MM.1S (cell line): ENCODE measurements at regions not wholly inside any gene's neighbourhood (a gene's known extent, or its start where the extent isn't known, plus 50 kb on each side); places are given as distances from the start of the nearest gene placed in this dataset.

Experiments used
- DNase-seq: peaks from one replicate; pipeline ENCODE4 v3.0.0-alpha.2; 2015
- H2AFZ ChIP-seq: fragments of 300-600 bp; sonication (generic); 2 replicates; pipeline ENCODE4 v1.6.0; 2016; ENCODE audit warnings: antibody characterized with exemption, low read length
- H3F3A ChIP-seq: fragments of 300-600 bp; sonication (generic); 2 replicates; pipeline ENCODE4 v1.6.1; 2016; ENCODE audit warnings: mild to moderate bottlenecking, antibody characterized with exemption, low read length, moderate library complexity, mixed read lengths; ENCODE audit not compliant: insufficient read depth
- H3K27ac ChIP-seq: fragments of 300-600 bp; sonication (generic); 2 replicates; pipeline ENCODE4 v1.5.1; 2016; ENCODE audit warnings: mild to moderate bottlenecking, low read length
- H3K27me3 ChIP-seq: fragments of 300-600 bp; sonication (generic); replicated peaks from 2 replicates; pipeline ENCODE4 v1.6.0; 2016; ENCODE audit warnings: low read length; ENCODE audit not compliant: insufficient read depth
- H3K36me3 ChIP-seq: fragments of 300-600 bp; sonication (generic); replicated peaks from 2 replicates; pipeline ENCODE4 v1.6.1; 2016; ENCODE audit warnings: mild to moderate bottlenecking, low read length, mixed read lengths; ENCODE audit not compliant: insufficient read depth
- H3K4me1 ChIP-seq: fragments of 300-600 bp; sonication (generic); 2 replicates; pipeline ENCODE4 v1.6.1; 2016; ENCODE audit warnings: low read length, mixed read lengths
- H3K4me2 ChIP-seq: fragments of 300-600 bp; sonication (generic); 2 replicates; pipeline ENCODE4 v1.6.0; 2016; ENCODE audit warnings: low read depth, low read length
- H3K4me3 ChIP-seq: fragments of 300-600 bp; sonication (generic); 2 replicates; pipeline ENCODE4 v1.5.1; 2016; ENCODE audit warnings: low read length, mixed read lengths
- H3K79me2 ChIP-seq: fragments of 300-600 bp; sonication (generic); 2 replicates; pipeline ENCODE4 v1.6.1; 2016; ENCODE audit warnings: mixed run types, low read length, mixed read lengths
- H3K9ac ChIP-seq: fragments of 300-600 bp; sonication (generic); 2 replicates; pipeline ENCODE4 v1.6.1; 2016; ENCODE audit warnings: low read length, mixed read lengths
- H3K9me2 ChIP-seq: fragments of 300-600 bp; sonication (generic); replicated peaks from 2 replicates; pipeline ENCODE4 v1.6.1; 2016; ENCODE audit warnings: mild to moderate bottlenecking, low read length, mixed read lengths; ENCODE audit not compliant: insufficient read depth
- H3K9me3 ChIP-seq: fragments of 300-600 bp; sonication (generic); replicated peaks from 2 replicates; pipeline ENCODE4 v1.6.1; 2016; ENCODE audit warnings: mild to moderate bottlenecking, low read length, mixed read lengths; ENCODE audit not compliant: insufficient read depth
- H4K20me1 ChIP-seq: fragments of 300-600 bp; sonication (generic); 2 replicates; pipeline ENCODE4 v1.6.1; 2016; ENCODE audit warnings: mild to moderate bottlenecking, low read length, moderate library complexity, mixed read lengths; ENCODE audit not compliant: insufficient read depth
- EZH2 ChIP-seq: fragments of 300-600 bp; sonication (generic); optimal IDR thresholded peaks from 2 replicates; pipeline ENCODE3; 2017; ENCODE audit warnings: low read depth, mild to moderate bottlenecking, antibody characterized with exemption, low read length, mixed read lengths
- EZH2phosphoT487 ChIP-seq: fragments of 300-600 bp; sonication (generic); IDR thresholded peaks from 2 replicates; pipeline ENCODE4 v1.6.1; 2018; ENCODE audit warnings: antibody characterized with exemption, low read length
- TF ChIP-seq, protein P1 (sequence below): fragments of 300-600 bp; sonication (generic); IDR thresholded peaks from 2 replicates; pipeline ENCODE4 v1.5.1; 2016; ENCODE audit warnings: antibody characterized with exemption, low read length, mixed read lengths

DNA sequence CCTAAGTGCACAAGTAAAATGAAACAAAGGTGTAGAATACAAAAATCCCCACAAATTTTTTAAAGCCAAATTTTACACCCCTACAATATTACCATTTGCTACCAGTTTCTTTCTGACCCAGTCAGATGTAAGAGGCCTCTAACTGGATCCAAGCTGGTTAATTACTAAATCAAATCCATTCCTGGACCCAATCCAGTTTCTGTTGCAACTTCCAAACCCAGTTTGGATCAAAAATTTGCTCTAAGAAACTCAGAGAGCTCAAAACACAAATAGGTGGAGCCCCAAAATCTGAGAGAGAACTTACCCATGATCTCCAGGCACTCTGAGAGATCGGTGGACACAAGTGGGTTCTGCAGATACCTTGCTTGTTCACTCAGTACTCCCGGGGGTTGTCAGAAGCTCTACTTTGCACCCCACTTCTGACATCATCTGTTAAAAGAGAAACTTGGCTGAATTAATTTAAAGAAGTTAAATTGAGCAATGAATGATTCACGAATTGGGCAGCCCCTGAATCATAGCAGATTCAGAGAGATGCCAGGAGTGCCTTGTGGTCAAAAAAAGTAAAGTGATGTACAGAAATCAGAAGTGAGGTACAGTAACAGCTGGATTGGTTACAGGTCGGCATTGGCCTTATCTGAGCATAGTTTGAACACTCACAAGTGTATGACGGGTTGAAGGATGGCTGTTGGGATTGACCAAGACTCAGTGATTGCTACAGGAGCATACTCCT lies 448.0 kb downstream of the KCNT2 start:
- H2AFZ ChIP-seq = no peak overlapping the region; the same call in 1 of the 2 replicates
- no peak overlapping the region for H3K27ac ChIP-seq
- no peak for TF ChIP-seq EZH2phosphoT487
- TF ChIP-seq, protein P1, sequence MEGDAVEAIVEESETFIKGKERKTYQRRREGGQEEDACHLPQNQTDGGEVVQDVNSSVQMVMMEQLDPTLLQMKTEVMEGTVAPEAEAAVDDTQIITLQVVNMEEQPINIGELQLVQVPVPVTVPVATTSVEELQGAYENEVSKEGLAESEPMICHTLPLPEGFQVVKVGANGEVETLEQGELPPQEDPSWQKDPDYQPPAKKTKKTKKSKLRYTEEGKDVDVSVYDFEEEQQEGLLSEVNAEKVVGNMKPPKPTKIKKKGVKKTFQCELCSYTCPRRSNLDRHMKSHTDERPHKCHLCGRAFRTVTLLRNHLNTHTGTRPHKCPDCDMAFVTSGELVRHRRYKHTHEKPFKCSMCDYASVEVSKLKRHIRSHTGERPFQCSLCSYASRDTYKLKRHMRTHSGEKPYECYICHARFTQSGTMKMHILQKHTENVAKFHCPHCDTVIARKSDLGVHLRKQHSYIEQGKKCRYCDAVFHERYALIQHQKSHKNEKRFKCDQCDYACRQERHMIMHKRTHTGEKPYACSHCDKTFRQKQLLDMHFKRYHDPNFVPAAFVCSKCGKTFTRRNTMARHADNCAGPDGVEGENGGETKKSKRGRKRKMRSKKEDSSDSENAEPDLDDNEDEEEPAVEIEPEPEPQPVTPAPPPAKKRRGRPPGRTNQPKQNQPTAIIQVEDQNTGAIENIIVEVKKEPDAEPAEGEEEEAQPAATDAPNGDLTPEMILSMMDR = no peak
- TF ChIP-seq EZH2 = no peak
- no peak overlapping the region for H3K4me2 ChIP-seq
- H3K27me3 ChIP-seq = no peaks in the 10 kb centered on the region
- no peaks in the 10 kb centered on the region for H3K36me3 ChIP-seq
- H3K4me1 ChIP-seq = no peaks in the 10 kb centered on the region
- H3F3A ChIP-seq = no peaks in the 10 kb centered on the region
- H3K9ac ChIP-seq = no peak overlapping the region
- no peaks in the 10 kb centered on the region for H3K79me2 ChIP-seq
- H3K4me3 ChIP-seq = no peak overlapping the region
- DNase-seq = no peak
- H4K20me1 ChIP-seq = no peaks in the 10 kb centered on the region
- no peaks in the 10 kb centered on the region for H3K9me3 ChIP-seq
- no peaks in the 10 kb centered on the region for H3K9me2 ChIP-seq

DNA sequence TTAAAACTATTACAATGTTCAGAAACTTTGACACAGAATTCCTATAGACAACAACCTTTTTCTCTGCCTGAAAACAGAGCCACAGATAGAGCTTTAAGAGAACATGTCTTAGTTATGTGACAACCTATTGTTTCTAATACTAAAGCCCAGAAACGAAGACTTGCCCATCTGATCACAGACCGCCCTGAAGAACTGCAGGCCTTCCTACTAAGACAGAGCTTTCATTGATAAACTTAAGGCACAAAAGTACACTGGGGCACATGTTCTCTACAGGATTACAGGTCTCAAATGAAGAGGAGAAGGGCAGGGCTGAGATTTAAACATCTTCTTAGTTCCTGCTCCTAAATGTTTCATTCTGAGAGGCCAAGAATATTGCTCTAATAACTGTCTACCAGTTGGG lies 452.7 kb downstream of the KCNT2 start:
- H3K27ac ChIP-seq = no peak overlapping the region
- H3K9me3 ChIP-seq = no peaks in the 10 kb centered on the region
- no peak for TF ChIP-seq EZH2phosphoT487
- no peak for TF ChIP-seq EZH2
- TF ChIP-seq, protein P1 = no peak
- no peaks in the 10 kb centered on the region for H3K9me2 ChIP-seq
- no peak overlapping the region for H3K4me3 ChIP-seq
- no peaks in the 10 kb centered on the region for H3K27me3 ChIP-seq
- no peaks in the 10 kb centered on the region for H4K20me1 ChIP-seq
- H3K9ac ChIP-seq = no peak overlapping the region
- H2AFZ ChIP-seq = no peak overlapping the region
- no peak for DNase-seq
- no peaks in the 10 kb centered on the region for H3K79me2 ChIP-seq
- no peaks in the 10 kb centered on the region for H3F3A ChIP-seq
- H3K4me1 ChIP-seq = no peaks in the 10 kb centered on the region
- H3K4me2 ChIP-seq = no peak overlapping the region
- H3K36me3 ChIP-seq = no peaks in the 10 kb centered on the region

DNA sequence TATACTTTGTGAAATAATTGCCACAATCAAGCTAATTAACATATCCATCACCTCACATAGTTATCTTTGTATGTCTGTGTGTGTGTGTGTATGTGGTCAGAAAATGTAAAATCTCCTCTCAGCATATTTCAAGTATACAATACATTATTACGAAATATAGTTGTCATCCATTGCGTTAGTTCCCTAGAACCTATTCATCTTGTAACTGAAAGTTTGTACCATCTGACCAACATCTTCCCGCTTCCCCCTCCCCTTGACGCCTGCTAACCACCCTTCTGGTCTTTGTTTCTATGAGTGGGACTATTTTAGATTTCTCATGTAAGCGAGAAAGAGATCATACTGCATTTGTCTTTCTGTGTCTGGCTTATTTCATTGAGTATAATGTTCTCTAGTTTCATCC lies 455.3 kb downstream of the KCNT2 start:
- DNase-seq = no peak
- H3K36me3 ChIP-seq = no peaks in the 10 kb centered on the region
- H3K9ac ChIP-seq = no peak overlapping the region
- H3K9me2 ChIP-seq = no peaks in the 10 kb centered on the region
- no peaks in the 10 kb centered on the region for H3K9me3 ChIP-seq
- no peaks in the 10 kb centered on the region for H3K79me2 ChIP-seq
- H4K20me1 ChIP-seq = no peaks in the 10 kb centered on the region
- H3K27ac ChIP-seq = no peak overlapping the region
- no peak overlapping the region for H3K4me2 ChIP-seq
- H3K4me3 ChIP-seq = no peak overlapping the region
- no peaks in the 10 kb centered on the region for H3F3A ChIP-seq
- no peaks in the 10 kb centered on the region for H3K4me1 ChIP-seq
- TF ChIP-seq, protein P1 = no peak
- no peak for TF ChIP-seq EZH2phosphoT487
- no peak for TF ChIP-seq EZH2
- H2AFZ ChIP-seq = no peak overlapping the region
- no peaks in the 10 kb centered on the region for H3K27me3 ChIP-seq
